Uterus (tissue), 3 donors: ENCODE measurements at regions not wholly inside any gene's neighbourhood (a gene's known extent, or its start where the extent isn't known, plus 50 kb on each side); places are given as distances from the start of the nearest gene placed in this dataset.

Source experiments
- DNase-seq, 2 donors: peaks; one replicate each; pipeline ENCODE4 v3.0.0-alpha.2; 2019 to 2020
- H3K27ac ChIP-seq, 2 donors: fragments of 200-600 bp; sonication (generic); 1 replicate in 1 of 2; 2 replicates in 1 of 2; pipeline ENCODE4 v1.5.1; 2016 to 2018
- H3K27me3 ChIP-seq, 2 donors: fragments of 200-600 bp; sonication (generic); one replicate each; pipeline ENCODE4 v1.5.1; 2018 to 2019; ENCODE audit warnings: control low read depth in 1 of 2
- H3K36me3 ChIP-seq, 2 donors: fragments of 200-600 bp; sonication (generic); one replicate each; pipeline ENCODE4 v1.5.1; 2019; ENCODE audit warnings: control low read depth in 1 of 2
- H3K4me1 ChIP-seq, 2 donors: fragments of 200-600 bp; sonication (generic); one replicate each; pipeline ENCODE4 v1.5.1; 2018 to 2019; ENCODE audit warnings: control low read depth in 1 of 2
- H3K4me3 ChIP-seq, 2 donors: fragments of 200-600 bp; sonication (generic); 1 replicate in 1 of 2; 2 replicates in 1 of 2; pipeline ENCODE4 v1.5.1; 2018 to 2019; ENCODE audit warnings: mild to moderate bottlenecking in 1 of 2
- H3K9me3 ChIP-seq, 2 donors: fragments of 200-600 bp; sonication (generic); one replicate each; pipeline ENCODE4 v1.5.1; 2019; ENCODE audit warnings: control low read depth in 1 of 2
- POLR2A ChIP-seq, 2 donors: fragments of 450-650 bp; IDR thresholded peaks; one replicate each; pipeline ENCODE4 v1.6.1; 2016; ENCODE audit warnings: antibody characterized with exemption in 2 of 2, mild to moderate bottlenecking in 1 of 2, moderate library complexity in 1 of 2
- intact Hi-C: fragments of 100-400 bp; cut with DNase I; formaldehyde crosslinking; loops from one replicate; pipeline ENCODE4 v1.15.1; 2023; ENCODE audit warnings: low total_unique reads
- TF ChIP-seq, protein P1 (sequence below), 4 experiments: fragments of 200-600 bp in 2 of 4; fragments of 450-650 bp in 2 of 4; sonication (generic) in 2 of 4; IDR thresholded peaks; one replicate each; pipeline ENCODE4 v1.5.1; 2016 to 2019; ENCODE audit warnings: antibody characterized with exemption in 4 of 4, mild to moderate bottlenecking in 2 of 4, moderate library complexity in 1 of 4
- donor health status: DM: yes; HTN: yes; CAD: no.

DNA sequence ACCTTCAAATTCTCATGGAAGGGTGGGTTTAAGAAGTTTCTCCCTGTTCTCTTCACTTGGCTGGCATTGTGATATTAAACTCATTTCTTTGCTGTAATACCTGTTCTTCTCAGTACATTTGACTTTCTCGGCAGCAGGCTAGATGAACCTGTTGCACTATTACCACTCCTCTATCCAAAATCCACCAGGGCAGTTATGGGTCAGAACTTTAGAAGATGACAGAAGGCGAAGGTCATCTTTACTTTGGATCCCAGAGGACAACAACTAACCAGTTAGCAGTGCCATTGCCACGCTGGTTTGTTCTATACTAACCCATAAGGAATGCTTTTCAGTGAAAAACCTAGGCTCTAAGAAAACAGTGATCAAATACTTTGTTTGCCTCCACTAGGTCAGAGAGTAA lies 901.0 kb downstream of the TSN start:
- H3K4me1 ChIP-seq: no peaks in the 10 kb centered on the region
- no peak overlapping the region for H3K4me3 ChIP-seq
- no peaks in the 10 kb centered on the region for H3K27me3 ChIP-seq
- intact Hi-C loops: no loop called here
- no peaks in the 10 kb centered on the region for H3K9me3 ChIP-seq
- TF ChIP-seq, protein P1, sequence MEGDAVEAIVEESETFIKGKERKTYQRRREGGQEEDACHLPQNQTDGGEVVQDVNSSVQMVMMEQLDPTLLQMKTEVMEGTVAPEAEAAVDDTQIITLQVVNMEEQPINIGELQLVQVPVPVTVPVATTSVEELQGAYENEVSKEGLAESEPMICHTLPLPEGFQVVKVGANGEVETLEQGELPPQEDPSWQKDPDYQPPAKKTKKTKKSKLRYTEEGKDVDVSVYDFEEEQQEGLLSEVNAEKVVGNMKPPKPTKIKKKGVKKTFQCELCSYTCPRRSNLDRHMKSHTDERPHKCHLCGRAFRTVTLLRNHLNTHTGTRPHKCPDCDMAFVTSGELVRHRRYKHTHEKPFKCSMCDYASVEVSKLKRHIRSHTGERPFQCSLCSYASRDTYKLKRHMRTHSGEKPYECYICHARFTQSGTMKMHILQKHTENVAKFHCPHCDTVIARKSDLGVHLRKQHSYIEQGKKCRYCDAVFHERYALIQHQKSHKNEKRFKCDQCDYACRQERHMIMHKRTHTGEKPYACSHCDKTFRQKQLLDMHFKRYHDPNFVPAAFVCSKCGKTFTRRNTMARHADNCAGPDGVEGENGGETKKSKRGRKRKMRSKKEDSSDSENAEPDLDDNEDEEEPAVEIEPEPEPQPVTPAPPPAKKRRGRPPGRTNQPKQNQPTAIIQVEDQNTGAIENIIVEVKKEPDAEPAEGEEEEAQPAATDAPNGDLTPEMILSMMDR (IDR thresholded peaks at IDR 0.05): no peak
- no peak for TF ChIP-seq POLR2A (IDR thresholded peaks at IDR 0.05)
- no peak for DNase-seq
- H3K27ac ChIP-seq: no peak overlapping the region
- no peaks in the 10 kb centered on the region for H3K36me3 ChIP-seq

DNA sequence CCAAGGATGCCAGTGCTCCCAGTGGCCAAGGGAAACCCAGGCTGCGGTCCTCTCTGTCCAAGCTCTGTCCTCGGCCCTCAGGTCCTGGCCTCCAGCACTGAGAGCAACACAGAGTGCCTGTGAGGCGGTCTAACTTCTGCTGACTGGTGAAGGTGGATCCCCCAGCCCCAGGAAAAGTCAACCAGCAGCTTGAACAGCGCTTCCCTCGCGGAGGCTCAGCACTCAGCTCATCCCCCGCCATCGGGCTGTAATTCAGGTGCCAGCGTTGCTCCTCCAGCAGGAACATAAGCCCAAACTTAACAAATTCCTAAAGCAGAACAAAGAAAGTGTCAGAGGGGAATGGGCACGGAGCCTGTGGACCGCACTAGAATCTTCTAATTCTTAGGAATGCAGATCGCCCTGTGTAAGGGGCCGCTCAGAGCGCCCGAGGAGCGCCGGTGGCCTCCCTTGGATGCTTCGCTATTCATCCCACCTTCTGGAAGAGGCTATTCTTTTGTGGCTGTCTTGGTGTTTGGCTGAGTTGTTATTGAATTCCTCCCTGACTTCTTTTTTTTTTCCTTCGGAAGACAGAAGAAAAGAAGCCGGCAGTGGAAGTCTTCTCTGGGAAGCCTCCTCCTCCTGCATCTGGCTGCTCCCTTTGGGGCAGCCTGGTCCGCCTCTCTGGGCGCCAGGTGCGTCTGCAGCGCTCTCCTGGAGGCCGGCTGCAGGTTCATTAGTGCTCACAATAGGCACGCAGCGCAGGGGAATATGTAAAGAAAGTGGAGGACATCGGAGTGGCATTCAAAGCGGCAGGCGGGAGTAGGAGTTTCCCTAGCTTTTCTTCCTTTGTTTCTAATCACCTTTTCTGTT lies 905.6 kb downstream of the TSN start:
- TF ChIP-seq, protein P1 (IDR thresholded peaks at IDR 0.05): no peak
- no peak for TF ChIP-seq POLR2A (IDR thresholded peaks at IDR 0.05)
- no peaks in the 10 kb centered on the region for H3K27me3 ChIP-seq
- no peaks in the 10 kb centered on the region for H3K4me1 ChIP-seq
- DNase-seq: no peak
- no peaks in the 10 kb centered on the region for H3K9me3 ChIP-seq
- no peaks in the 10 kb centered on the region for H3K36me3 ChIP-seq
- H3K27ac ChIP-seq: no peak overlapping the region
- intact Hi-C loops: no loop called here
- H3K4me3 ChIP-seq: no peak overlapping the region

DNA sequence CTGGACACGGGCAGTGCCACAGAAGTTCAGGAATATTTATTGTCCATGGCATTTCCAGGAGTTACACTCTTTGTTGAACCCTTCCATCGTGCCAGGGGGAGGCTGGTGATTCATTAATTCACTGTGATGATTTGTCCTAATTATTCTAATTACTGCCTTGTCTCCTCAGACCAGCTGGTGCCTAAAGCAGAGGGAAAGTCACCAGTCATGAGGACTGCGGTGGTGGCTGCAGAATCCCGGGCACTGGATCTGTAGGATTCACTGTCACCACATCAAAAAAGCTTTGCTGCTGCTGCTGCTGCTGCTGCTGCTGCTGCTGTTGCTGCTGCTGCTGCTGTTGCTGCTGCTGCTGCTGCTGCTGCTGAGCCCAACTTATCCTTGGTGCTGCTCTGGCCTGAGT lies 908.2 kb downstream of the TSN start:
- Histone ChIP-seq H3K4me1 (no peaks in the 10 kb centered on the region), H3K27me3 (no peaks in the 10 kb centered on the region), H3K36me3 (no peaks in the 10 kb centered on the region), H3K9me3 (no peaks in the 10 kb centered on the region), H3K27ac (no peak overlapping the region), H3K4me3 (no peak overlapping the region)
- TF ChIP-seq, protein P1 (IDR thresholded peaks at IDR 0.05): no peak
- no peak for TF ChIP-seq POLR2A (IDR thresholded peaks at IDR 0.05)
- DNase-seq: no peak
- intact Hi-C loops: no loop called here

DNA sequence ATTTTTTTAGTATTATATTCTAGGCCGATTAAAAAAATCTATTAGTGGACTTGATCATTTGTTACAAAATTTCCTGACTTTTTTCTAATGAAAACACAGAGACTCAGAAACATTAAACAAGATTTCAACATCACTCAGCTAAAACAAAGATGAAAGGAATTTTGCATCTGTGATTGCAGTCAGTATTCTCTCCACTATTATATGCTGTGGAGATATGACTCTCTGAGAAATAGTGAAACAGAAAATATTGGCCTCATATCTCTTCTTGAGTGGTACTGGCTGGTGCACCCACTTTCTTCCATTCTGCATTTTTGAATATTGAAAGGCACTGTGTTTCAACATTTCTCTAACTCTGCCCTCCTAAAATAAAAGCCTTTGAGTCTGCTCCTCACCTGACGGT lies 914.2 kb downstream of the TSN start:
- no peak overlapping the region for H3K27ac ChIP-seq
- TF ChIP-seq, protein P1 (IDR thresholded peaks at IDR 0.05): no peak
- no peak for TF ChIP-seq POLR2A (IDR thresholded peaks at IDR 0.05)
- intact Hi-C loops: no loop called here
- no peaks in the 10 kb centered on the region for H3K9me3 ChIP-seq
- no peak overlapping the region for H3K4me3 ChIP-seq
- no peaks in the 10 kb centered on the region for H3K4me1 ChIP-seq
- DNase-seq: no peak
- no peaks in the 10 kb centered on the region for H3K36me3 ChIP-seq
- H3K27me3 ChIP-seq: no peaks in the 10 kb centered on the region

DNA sequence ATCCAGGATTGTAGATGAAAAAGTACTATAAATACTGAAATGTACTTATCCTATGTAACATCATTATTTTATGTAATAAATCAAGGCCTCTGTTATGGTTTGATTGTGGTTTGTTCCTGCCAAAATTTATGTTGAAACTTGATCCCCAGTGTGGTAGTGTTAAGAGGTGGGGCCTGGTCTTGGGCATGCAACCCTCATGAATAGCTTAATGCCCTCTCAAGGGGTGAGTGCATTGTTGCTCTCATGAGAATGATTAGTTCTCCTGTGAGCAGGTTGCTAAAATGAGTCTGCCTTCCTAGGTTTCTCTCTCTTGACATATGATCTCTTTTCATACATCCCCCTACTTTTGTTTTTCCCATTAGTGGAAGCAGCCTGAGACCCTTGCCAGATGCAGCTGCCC lies 915.4 kb downstream of the TSN start:
- intact Hi-C loops: no loop called here
- Histone ChIP-seq H3K4me1 (no peaks in the 10 kb centered on the region), H3K36me3 (no peaks in the 10 kb centered on the region), H3K4me3 (no peak overlapping the region), H3K27ac (no peak overlapping the region), H3K27me3 (no peaks in the 10 kb centered on the region), H3K9me3 (no peaks in the 10 kb centered on the region)
- DNase-seq: no peak
- no peak for TF ChIP-seq POLR2A (IDR thresholded peaks at IDR 0.05)
